ENCODE measurements at regions not wholly inside any gene's neighbourhood (a gene's known extent, or its start where the extent isn't known, plus 50 kb on each side); places are given as distances from the start of the nearest gene placed in this dataset.

DNA sequence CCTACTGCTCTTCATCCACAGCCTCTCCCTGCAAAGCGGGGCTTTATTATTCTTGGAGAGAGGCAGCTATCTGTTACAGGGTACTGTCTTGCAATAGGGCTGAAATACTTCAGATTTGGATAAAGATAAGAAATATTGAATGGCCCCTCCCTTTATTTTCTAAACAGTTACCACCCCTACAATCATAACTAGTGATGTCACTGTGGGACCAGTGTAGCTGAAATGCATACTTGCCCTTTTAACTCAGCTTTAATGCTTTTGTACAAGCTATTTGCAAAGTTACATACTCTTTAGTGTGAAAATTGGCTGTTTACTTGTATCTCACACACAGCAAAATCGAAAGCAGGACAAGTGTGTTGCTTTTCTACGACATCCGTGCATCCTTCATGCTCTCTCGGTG is 261.7 kb upstream of the GATB start:
- H3K9me3 ChIP-seq: no peaks in the 10 kb centered on the region
- no peaks in the 10 kb centered on the region for H3K27me3 ChIP-seq
- TF ChIP-seq, protein P1, sequence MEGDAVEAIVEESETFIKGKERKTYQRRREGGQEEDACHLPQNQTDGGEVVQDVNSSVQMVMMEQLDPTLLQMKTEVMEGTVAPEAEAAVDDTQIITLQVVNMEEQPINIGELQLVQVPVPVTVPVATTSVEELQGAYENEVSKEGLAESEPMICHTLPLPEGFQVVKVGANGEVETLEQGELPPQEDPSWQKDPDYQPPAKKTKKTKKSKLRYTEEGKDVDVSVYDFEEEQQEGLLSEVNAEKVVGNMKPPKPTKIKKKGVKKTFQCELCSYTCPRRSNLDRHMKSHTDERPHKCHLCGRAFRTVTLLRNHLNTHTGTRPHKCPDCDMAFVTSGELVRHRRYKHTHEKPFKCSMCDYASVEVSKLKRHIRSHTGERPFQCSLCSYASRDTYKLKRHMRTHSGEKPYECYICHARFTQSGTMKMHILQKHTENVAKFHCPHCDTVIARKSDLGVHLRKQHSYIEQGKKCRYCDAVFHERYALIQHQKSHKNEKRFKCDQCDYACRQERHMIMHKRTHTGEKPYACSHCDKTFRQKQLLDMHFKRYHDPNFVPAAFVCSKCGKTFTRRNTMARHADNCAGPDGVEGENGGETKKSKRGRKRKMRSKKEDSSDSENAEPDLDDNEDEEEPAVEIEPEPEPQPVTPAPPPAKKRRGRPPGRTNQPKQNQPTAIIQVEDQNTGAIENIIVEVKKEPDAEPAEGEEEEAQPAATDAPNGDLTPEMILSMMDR (IDR thresholded peaks at IDR 0.05): no peak
- TF ChIP-seq POLR2A (IDR thresholded peaks at IDR 0.05): no peak
- TF ChIP-seq EP300 (IDR thresholded peaks at IDR 0.05): no peak
- no peak for TF ChIP-seq POLR2AphosphoS5 (IDR thresholded peaks at IDR 0.05)
- no peak overlapping the region for H3K4me3 ChIP-seq
- H3K27ac ChIP-seq: no peak overlapping the region
- no peaks in the 10 kb centered on the region for H3K36me3 ChIP-seq
- WGBS, 2 donors: 82% methylated on average over 5 of the region's 5 CpGs
- H3K4me1 ChIP-seq: no peaks in the 10 kb centered on the region
- ATAC-seq (ENCODE audit: low FRiP score in 2 of 2) (peak in 1 of 2 donors; percentile 28), DNase-seq (no peak)

DNA sequence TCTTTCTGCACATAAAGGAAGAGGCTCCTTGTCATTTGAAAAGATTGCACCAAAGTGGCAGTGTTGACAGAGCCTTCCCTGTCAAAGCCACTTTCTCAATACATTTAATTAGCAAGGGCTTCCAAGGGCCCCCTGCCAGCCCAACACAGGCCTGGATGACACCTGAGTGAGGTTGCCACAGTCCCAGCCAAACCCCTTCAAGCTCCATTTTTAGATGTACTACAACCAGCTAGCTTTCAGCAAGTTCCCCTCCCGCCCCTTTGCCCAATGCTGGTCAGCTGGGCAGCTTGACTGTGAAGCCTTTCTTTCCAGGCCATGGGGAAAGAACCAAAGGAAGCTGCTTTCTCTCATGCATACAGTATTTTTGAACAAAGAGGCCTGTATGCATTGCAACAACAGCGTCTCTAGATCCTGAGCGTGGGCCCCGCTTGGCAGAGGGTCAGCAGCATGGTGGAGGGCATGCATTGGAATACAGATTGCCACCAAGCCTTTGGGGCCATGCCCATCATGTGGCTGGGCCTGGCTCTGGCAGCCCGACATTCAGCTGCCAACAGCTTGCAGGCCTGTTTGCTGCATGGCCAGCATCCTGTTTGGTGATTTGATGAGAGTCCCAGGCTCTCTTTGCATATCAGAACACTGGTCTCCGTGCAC is 261.1 kb upstream of the GATB start:
- no peaks in the 10 kb centered on the region for H3K4me1 ChIP-seq
- H3K4me3 ChIP-seq: no peak overlapping the region
- DNase-seq (peak in 1 of 2 donors; percentile 30), ATAC-seq (ENCODE audit: low FRiP score in 2 of 2) (no peak)
- no peak overlapping the region for H3K27ac ChIP-seq
- no peaks in the 10 kb centered on the region for H3K9me3 ChIP-seq
- WGBS, 2 donors: 93 to 98% methylated on average over 4 to 6 of the region's 6 CpGs
- H3K27me3 ChIP-seq: no peaks in the 10 kb centered on the region
- H3K36me3 ChIP-seq: no peaks in the 10 kb centered on the region
- TF ChIP-seq EP300 (IDR thresholded peaks at IDR 0.05): no peak
- no peak for TF ChIP-seq POLR2AphosphoS5 (IDR thresholded peaks at IDR 0.05)
- TF ChIP-seq, protein P1 (IDR thresholded peaks at IDR 0.05): no peak
- no peak for TF ChIP-seq POLR2A (IDR thresholded peaks at IDR 0.05)

DNA sequence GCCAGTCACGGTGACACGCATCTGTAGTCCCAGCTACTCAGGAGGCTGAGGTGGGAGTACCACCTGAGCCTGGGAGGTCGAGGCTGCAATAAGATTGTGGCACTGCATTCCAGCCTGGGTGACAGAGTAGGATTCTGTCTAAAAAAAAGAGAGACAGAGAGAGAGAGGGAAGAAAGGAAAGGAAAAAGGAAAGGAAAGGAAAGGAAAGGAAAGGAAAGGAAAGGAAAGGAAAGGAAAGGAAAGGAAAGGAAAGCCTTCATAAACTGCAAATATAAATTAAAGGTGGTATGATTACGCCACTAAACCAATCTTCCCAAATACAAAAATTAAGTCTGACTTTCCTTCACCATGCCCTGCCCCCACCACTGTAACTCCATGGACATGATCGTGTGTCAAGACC is 259.3 kb upstream of the GATB start:
- no peak overlapping the region for H3K27ac ChIP-seq
- H3K27me3 ChIP-seq: no peaks in the 10 kb centered on the region
- TF ChIP-seq, protein P1 (IDR thresholded peaks at IDR 0.05): no peak
- no peak for TF ChIP-seq EP300 (IDR thresholded peaks at IDR 0.05)
- TF ChIP-seq POLR2A (IDR thresholded peaks at IDR 0.05): no peak
- WGBS, 2 donors: 85 to 92% methylated on average over 5 of the region's 5 CpGs
- no peaks in the 10 kb centered on the region for H3K9me3 ChIP-seq
- no peaks in the 10 kb centered on the region for H3K36me3 ChIP-seq
- H3K4me3 ChIP-seq: no peak overlapping the region
- H3K4me1 ChIP-seq: no peaks in the 10 kb centered on the region
- ATAC-seq (ENCODE audit: low FRiP score in 2 of 2): no peak
- no peak for DNase-seq

DNA sequence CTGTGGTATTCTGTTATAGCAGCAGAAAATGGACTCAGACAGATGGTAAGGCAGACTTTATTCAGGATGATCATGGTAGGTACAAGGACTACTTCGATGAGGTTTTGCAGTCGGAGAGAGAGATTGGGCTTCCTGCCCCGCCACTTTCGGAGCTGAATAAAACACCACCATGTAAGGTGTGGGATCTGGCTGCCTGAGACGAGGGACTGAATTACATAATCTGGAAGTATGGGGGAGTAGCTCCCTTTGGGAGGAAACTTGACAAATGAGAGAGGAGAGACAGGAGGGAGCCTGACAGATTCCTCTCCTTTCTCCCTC is 255.5 kb upstream of the GATB start:
- DNase-seq: no peak
- no peak overlapping the region for H3K4me3 ChIP-seq
- peaks cover 0 to 6% (median 0%) of the 10 kb centered on the region in 4 donors for H3K9me3 ChIP-seq
- no peaks in the 10 kb centered on the region for H3K27me3 ChIP-seq
- H3K36me3 ChIP-seq: no peaks in the 10 kb centered on the region
- no peaks in the 10 kb centered on the region for H3K4me1 ChIP-seq
- WGBS, 2 donors: 86 to 90% methylated on average over 5 of the region's 5 CpGs
- no peak for TF ChIP-seq POLR2A (IDR thresholded peaks at IDR 0.05)
- no peak for TF ChIP-seq EP300 (IDR thresholded peaks at IDR 0.05)
- TF ChIP-seq, protein P1 (IDR thresholded peaks at IDR 0.05): no peak
- TF ChIP-seq POLR2AphosphoS5 (IDR thresholded peaks at IDR 0.05): no peak
- ATAC-seq (ENCODE audit: low FRiP score in 2 of 2): no peak
- no peak overlapping the region for H3K27ac ChIP-seq

DNA sequence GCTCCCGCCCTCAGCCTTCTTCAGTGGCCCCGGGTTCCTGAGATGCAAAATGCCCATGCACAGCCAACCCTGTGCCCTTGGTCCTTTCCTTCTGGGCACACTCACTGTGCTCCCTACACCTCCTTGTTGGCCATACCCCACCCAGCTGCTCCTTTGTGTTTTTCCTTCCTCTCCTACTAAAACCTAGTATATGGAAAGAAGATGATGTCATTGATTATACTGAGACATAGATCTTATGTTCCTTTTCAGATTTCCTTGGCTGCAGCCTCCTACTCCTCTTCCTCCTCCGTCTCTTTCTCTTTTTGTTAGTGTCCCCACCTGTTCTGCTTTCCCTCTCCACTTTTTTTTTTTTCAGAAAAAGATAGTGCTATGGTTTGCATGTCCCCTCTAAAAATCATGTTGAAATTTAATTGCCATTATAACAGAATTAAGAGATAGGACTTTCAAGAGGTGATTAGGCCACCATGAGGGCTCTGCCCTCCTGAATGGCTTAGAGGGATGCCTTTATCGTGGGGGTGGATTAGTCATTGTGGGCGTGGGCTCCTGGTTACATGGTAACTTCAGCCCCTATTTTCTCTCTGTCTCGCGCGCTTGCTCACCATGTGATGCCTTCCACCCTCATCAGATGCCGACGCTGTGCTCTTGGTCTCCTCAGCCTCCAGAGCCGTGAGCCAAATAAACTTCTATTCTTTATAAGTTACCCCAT is 254.9 kb upstream of the GATB start:
- Histone ChIP-seq H3K36me3 (no peaks in the 10 kb centered on the region), H3K4me3 (no peak overlapping the region), H3K9me3 (peaks cover 0 to 6% (median 0%) of the 10 kb centered on the region in 4 donors), H3K27me3 (no peaks in the 10 kb centered on the region), H3K27ac (no peak overlapping the region), H3K4me1 (no peaks in the 10 kb centered on the region)
- DNase-seq: no peak
- TF ChIP-seq, protein P1 (IDR thresholded peaks at IDR 0.05): no peak
- TF ChIP-seq POLR2A (IDR thresholded peaks at IDR 0.05): no peak
- TF ChIP-seq POLR2AphosphoS5 (IDR thresholded peaks at IDR 0.05): no peak
- no peak for TF ChIP-seq EP300 (IDR thresholded peaks at IDR 0.05)
- WGBS, 2 donors: 86% methylated on average over 11 of the region's 11 CpGs
- ATAC-seq (ENCODE audit: low FRiP score in 2 of 2): no peak

Measured in upper lobe of left lung (tissue), 6 donors.